Activated CD4-positive, alpha-beta T cell treated with anti-CD3 and anti-CD28 coated beads, Interleukin-2, amount 50 U/mL, for 48 hours (primary cell): ENCODE measurements at regions not wholly inside any gene's neighbourhood (a gene's known extent, or its start where the extent isn't known, plus 50 kb on each side); places are given as distances from the start of the nearest gene placed in this dataset.
"Not testable (repeated sequence)": the region's sequence is repeated elsewhere in the genome, so short reads cannot be mapped to it uniquely, and the experiment has no call there.

Experiments
- DNase-seq, 2 experiments: peaks; one replicate each; pipeline ENCODE4 v3.0.0-alpha.2; 2020

DNA sequence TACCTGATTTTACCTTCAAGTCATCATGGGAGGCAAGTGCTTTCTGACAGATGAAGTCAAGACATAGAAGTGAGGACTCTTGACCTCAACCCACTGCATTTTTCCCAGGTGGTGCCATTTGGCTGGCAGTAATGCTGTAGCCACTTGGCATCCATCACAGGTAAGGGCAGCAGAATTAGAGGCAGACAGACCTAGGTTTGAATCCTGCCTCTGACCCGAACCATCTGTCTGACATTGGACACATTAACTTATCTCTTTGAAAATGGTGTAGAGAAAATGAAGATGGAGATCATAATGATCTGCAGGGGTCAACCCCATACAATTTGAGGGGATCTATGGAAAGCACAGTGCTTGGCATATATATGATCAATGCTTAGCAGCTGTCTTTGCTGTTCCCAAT lies 505.5 kb downstream of the NPIPA7 start:
- no peak for DNase-seq

DNA sequence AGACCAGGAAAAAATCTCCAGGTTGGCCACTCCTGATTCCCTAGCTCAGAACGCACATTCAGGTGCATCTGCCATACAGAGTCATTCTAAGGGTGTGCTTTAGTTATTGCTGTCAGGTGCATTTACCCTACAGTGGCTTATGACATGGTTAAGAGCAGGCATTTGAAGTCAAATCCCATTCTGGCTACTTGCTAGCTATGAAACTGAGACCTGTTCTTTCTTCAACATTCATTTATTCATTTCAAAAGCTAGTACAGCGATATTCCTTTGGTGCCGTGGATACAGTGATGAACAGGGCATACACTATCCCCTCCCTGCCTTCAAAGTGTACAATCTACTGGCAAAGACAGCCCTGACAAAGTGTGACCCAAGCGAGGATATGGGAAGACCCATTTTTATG lies 508.3 kb downstream of the NPIPA7 start:
- no peak for DNase-seq

DNA sequence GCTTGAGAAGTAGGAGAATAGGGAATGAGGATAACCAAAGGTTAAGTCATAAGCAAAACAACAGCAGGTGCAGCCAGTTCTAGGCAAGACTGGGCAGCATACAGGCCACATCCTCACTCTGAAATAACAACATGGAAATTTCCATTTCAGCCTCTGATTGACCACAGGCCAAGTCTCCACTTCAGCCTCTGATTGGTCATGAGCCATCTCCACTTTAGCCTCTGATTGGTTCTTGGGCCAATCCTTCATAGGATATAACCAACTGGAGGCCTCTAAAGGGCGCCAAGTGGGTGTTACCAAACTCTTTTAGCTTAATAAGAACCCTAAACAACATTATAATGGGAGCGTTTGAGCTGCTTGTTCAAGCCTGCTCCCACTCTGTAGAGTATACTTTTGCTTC lies 512.0 kb downstream of the NPIPA7 start:
- DNase-seq, result no peak

DNA sequence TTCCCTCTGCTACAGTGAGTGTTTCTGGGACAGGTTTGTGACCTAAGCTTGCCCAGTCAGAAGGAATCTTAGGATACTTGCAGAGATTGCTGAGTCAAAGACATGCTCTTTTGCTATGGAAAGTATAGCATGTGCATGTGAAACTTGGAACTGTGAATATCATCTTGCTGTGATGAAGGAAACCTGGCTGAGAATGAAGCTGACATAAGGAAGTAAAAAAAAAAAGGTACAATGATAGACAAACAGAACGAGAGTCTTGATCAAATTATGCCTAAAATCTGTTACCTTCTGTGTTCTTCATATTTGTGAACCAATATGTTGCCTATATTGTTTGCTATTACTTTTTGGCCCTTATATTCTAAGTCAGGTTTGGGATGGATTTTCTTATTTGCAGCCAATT lies 525.7 kb downstream of the NPIPA7 start:
- DNase-seq, result no peak

DNA sequence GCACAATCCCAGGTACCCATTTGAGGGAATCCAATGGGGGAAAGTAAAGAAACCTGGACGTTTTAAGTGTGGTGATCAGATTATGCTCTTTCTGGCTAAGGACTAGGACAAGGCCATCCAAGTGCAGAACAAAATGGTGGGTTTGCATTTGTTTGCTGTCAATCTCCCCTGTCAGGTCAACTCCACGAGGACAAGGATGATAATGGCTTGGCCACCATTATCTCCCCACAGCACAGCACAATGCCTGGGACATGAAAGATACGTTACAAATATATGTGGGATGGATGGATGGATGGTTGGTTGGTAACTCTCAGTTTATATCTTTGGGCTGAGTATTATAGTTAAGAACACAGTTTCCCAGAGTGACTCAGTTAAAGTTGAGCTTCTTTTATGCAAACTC lies 526.9 kb downstream of the NPIPA7 start:
- no peak for DNase-seq

DNA sequence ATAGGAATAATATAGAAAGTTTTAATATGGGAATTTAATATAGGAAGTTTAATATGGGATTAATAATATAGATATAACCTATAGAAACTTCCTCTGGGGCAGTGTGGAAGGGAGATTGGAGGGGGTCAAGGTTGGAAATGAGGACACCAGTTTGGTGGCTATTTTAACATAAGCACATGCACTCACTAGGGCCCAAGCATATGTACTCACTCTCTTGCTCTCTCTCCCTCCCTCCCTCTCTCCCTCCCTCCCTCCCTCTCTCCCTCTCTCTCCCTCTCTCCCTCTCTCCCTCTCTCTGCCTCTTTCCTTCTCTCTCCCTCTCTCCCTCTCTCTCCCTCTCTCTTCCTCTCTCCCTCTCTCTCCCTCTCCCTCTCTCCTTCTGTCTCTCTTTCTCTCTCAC lies 528.1 kb downstream of the NPIPA7 start:
- DNase-seq, result no peak

DNA sequence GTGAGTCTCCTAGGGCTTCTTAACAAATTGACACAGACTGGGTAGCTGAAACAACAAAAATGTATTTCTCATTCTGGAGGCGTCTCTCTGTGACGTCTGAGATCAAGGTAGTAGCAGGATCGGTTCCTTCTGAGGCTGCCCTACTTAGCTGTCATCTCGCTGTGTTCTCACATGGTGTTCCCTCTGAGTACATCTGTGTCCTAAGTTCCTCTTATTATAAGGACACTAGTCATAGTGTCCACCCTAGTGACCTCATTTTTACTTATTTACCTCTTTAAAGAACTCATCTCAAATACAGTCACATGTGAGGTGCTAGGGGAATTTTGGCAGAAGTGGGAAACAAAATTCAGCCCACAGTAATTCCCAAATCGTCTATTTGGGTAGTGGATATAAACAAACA lies 529.1 kb downstream of the NPIPA7 start:
- no peak for DNase-seq

DNA sequence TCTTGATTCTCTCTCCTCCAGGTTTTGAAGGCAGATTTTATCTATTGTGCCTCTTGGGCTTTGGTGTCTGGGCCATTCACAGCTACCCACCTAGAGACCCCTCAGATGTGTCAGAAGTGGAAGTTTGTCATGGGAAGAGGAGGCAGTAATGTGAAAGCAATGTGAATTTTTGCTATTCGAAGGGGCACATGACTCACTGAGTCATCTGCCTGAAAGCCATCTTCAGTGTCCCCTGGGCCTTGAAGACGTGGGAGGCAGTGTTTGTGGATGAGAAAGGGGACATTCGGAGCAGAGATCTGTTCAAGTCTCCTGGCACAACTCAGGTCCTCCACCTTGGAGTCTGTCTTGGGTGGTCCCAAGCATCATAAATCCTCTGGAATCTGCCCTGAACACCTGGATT lies 530.2 kb downstream of the NPIPA7 start:
- no peak for DNase-seq

DNA sequence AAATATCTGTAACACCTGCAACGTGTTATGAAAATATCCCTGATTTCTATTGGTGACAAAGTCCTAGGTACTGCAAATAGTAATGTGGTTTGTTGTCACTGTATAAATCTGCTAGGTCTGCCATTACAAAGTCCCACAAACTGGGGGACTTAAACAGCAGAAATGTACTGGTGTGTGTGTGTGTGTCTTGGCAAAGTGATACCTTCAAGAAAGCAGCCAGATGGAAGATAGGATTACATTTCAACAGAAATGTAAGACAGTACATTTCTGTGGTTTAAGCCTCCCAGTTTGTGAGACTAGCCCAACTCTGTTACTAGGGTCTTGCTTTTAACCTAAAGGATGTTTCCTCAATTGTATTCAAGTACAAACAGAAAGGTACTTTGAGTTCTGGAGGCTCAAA lies 531.7 kb downstream of the NPIPA7 start:
- no peak for DNase-seq

DNA sequence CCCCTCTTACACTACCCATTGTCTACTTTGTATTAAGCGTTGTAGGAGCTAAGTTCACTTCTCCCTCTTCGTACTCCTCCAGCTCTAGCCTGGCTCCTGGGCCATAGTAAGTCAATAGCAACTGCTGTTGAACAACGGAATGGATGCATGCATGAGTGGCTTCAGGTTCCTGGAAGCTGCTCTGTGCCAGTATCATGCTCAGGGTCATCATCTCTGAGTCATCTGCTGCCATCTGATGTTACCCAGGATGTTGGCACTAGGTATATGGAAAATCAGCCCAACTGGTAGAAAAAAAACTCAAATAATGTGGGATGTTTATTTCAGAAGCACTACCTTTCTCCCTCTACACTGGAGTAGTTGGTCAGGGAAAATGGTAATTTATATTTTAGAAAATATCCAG lies 536.8 kb downstream of the NPIPA7 start:
- no peak for DNase-seq

DNA sequence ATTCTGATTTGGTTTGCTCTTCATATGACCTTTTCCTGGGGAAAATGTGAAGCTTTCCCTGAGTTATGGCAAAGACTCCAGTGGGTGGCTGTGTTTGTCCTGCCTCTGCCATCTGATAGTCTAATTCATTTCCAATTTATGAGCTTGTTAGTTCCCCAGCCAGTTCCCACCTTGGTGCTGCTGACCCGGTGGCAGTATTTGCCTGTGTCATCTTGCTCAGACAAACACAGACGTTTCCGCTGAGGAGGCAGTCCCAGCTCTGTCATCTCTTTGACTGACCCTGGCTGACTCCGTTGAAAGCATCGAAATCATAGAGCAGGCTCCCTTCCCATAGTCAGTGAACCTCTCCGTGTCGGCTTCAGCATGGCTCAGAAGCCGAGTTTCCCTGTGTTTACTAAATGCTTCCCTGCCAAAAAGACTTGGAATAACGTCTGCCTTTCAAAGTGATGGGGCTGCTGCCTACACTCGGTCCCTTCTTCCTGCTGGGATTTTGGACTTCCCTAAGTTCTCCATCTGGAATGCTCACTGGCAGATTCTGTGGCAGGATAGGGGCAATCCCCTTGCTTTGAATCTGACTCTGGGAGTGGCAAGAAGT lies 538.3 kb downstream of the NPIPA7 start:
- DNase-seq, result no peak

DNA sequence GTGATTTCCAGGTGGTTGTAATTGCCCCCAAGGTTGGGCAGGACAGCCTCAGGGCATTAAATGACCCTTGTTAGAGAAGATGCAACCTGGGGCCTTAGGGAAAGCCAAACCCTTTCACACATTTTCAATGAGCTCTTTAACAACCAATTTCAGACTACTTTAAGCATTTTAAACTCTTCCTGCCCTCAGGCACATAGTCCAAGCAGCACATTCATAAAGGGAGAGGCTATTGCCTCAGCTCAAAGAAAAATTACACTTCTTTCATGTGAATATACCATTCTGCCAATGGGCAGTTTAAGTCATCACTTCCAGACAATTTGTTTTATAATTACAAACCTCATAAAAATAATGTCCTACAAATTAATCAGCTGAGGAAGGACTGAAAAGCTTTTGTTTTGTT lies 544.5 kb downstream of the NPIPA7 start:
- no peak for DNase-seq

DNA sequence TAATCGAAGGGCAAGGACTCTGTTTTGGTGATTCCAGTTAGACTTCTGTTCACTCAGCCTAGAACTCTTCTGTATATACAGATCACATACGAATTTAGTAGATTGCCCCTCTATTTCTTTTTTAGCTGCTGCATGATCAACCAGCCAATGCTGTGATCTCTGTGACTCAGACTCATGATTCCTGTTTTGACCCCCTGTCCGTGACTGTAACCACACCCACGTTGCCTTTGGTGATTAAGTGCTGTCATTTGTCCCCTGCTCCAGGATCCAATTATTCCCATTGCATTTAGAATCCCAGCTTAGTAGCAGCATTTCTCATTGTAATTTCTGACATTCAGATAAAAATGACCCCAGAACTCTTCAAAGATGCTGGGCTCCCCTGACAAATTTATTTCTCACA lies 545.7 kb downstream of the NPIPA7 start:
- no peak for DNase-seq

DNA sequence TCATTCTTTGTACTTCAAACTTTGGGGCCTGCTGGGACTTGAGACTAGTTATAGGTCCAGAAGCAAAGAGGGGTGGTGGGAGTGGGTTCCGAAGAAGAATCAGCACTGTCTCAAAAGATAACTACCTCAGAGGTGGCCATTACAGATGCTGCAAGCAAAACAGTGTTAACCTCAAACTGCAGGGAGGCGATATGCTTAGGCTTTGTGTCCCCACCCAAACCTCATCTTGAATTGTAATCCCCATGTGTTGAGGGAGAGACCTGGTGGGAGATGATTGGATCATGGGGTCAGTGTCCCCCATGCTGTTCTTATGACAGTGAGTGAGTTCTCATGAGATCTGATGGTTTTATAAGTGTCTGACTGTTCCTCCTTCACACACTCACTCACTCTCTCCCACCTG lies 545.3 kb downstream of the XYLT1 start:
- no peak for DNase-seq

DNA sequence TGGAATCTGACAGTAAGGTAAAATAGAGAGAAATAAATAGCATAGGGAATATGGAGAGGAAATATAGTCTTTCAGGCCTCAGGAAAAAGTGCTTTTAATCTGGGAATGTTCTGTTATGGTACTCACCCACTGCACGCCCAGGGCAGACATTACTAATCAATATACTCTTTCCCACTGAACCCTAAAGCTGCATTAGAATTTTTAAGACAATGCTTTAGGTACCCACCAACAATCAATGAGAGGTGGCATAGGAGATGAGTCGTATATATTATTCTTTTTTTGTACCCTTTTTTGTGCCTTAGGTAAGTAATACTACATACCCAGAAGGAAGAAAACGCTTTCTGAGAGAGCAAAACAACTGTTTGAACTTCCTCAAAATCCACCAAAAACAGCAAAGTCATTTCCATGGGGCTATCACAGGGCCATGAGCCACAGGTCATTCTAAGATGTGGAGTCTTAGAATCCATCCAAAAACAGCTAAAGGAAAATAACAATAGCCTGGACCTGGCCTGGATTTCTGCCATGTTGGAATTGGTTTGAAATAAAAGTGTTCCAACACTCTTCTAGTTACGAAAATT lies 542.1 kb downstream of the XYLT1 start:
- DNase-seq, result no peak

DNA sequence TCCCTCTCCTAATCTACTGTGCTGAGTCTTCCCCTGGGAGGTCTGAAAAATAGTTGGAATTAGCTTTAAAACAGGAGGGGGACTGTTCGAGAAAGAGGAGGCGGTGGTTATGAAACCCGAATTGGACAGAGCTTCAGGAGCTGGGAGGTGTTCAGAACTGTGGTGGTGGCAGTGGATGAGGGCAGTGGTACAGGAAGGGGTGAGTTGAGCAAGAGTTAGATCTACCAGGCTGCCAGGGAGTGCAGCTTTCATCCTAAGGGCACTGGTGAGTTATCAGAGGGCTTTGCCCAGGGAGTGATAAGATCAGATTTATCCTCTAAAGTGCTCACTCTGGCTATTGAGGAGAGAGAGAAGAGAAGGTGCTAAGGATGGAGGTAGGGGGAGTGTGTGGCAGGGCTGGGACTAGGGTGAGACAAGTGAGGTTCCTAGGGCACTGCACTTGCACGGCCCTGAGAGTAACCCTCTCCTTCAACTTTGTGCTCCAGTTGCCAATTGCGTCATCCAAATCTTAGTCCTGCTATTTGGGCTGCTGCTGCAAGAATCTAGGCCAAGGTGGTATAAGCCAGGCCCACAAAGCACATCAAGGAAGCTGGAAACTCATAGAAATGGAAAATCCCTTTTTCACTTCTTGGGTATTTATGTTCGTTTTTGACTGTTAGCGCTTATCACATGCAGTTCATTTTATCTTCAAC lies 540.3 kb downstream of the XYLT1 start:
- DNase-seq, result no peak

DNA sequence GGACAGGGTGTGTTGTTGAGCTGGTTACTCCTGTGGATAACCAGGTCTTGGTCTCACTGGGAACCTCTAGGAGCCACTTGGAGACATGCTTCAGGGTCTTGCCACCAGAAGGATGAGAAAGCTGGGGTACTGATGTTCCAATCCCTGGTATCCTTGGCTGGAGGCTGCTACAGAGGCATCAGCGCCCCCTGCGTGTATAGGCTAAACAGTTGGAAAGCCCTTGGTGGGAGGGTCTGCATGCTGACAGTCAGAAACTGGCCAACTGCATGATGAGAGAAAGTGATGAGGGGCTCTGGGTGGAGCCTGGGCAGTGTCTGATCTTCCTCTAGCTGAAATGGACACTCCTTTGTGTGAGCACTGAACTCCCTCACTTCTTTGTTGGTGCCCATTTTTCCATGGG lies 536.9 kb downstream of the XYLT1 start:
- no peak for DNase-seq

DNA sequence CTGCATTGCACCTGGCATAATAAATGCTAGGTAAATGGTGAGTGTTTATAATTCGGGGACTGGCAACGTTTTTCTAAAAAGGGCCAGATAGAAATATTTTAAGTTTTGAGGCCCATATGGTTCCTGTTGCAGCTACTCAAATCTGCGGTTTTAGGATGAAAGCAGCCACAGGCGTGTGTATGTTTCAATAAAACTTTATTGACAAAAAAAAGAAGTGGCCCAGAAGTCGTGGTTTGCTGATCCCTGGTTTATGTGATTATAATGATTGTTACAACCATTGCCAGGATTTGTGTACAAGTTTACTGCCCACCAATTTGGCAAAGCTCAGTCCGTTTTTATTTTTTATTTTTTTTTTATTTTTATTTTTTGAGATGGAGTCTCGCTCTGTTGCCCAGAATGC lies 536.1 kb downstream of the XYLT1 start:
- no peak for DNase-seq

DNA sequence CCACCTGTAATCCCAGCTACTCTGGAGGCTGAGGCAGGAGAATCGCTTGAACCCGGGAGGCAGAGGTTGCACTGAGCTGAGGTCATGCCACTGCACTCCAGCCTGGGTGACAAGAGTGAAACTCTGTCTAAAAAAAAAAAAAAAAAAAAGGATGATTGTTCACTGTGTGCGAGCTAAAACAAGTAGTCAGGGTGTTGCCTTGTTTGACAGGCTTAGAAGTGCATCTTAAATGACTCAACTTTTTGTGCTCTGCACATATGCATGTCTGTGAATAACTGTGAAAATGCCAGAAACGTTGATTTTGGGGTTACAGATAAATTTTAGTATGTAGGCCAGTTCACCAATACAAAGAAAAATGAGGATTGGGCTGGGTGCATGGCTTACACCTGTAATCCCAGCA lies 534.9 kb downstream of the XYLT1 start:
- DNase-seq, result not testable (repeated sequence)

DNA sequence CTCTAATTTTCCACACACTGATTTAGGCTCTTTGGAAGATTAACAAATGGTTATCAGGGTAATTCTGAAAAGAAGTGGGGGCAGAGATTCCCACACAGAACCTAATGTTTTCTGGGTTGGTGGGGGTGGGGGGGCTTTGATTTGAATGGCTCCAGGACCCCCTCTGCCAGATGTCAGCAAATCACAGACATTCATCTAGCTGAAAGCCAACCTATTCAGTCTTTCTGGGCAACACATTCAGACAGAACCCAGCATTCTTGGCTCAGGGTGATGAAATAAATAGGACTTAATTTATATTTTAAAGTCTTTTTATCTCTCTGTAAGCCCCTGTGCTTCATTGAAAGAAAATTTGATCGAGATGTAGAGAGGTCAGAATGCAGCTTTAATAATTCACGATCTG lies 533.2 kb downstream of the XYLT1 start:
- no peak for DNase-seq

DNA sequence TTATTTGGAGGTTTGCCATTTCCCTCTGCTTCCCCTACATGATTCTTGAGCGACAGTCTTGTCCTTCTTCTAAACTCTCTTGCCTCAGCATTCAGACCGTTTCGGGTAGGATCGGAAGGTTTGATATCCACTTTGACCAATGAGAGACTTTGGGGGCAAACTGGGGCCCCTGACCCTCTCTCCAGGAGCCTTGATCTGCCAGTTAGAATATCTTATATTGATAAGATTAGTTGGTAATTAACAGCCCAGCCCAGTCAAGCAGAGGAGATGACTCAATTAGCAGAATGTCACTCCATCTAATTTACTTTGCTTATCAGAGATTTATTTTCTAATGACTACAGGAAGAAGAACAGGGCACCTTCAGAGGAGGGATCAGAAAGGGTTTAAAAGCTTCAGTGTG lies 532.8 kb downstream of the XYLT1 start:
- DNase-seq, result no peak

DNA sequence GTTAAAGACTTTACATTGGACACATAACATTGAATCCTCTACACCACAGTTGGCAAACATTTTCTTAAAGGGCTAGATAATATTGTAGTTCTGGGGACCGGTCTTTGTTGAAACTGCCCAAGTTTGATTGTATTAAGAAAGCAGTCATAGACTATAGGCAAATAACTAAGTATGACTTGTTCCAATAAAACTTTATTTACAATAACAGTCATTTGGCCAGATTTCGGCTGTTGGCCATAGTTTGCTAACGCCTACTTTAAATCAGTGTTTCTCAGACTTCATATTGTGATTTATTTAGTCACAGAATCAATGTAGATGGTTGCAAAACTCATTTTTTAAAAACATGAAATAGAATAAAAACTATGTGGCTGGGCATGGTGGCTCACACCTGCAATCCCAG lies 531.8 kb downstream of the XYLT1 start:
- DNase-seq, result no peak

DNA sequence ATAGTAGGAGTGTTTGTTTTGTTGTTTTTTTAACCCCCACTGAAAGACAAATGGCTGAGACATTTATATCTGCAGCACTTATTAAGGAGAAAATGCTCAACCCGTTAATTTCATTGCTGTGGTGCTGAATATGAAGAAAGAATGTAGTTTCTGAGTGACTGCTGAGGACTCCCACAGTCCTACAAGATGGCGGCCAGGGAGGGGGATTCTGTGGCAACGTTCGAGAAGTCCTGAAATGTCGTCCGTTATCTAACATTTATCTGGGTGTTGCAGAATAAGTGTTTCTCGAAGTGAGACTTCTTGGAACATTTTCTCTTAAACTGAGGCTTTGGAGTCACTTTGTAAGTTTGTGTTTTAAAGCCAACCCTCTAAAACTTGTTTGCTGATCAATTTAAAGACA lies 530.4 kb downstream of the XYLT1 start:
- no peak for DNase-seq

DNA sequence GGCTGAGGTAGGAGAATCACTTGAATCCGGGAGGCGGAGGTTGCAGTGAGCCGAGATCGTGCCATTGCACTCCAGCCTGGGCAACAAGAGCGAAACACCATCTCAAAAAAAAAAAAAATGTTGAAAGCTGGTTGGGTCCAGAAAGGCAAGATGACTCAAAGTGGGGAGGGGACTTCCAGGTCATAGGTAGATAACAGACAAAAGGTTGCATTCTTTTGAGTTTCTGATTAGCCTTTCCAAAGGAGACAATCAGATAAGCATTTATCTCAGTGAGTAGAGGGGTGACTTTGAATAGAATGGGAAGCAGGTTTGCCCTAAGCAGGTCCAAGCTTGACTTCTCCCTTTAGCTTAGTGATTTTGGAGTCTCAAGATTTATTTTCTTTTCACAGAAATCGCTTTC lies 527.9 kb downstream of the XYLT1 start:
- not testable (repeated sequence) for DNase-seq

DNA sequence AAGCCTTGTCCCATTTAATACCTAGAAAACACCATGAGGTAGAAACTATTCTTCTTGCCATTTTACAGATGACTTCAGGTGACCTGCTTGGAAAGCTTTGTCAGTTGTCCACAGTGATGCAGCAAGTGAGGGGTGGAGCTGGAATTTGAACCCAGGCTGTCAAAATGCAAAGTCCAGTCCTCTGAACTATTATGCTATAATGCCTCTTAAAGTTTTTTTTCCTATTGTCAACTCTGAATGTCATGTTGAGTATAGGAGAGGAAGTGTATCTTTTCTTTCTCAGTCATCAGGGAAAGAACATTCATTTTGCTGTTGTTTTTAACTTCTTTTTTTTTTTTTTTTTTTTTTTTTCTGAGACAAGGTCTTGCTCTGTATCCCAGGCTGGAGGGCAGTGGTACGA lies 525.6 kb downstream of the XYLT1 start:
- no peak for DNase-seq
